ENCODE measurements at regions not wholly inside any gene's neighbourhood (a gene's known extent, or its start where the extent isn't known, plus 50 kb on each side); places are given as distances from the start of the nearest gene placed in this dataset.
A peak's percentile ranks its signal among the peaks of the same experiment; 100 is the strongest.

- DNase-seq (ENCODE audit: insufficient read length, low spot score) (no peak), FAIRE-seq (peak; percentile 51)
- TF ChIP-seq CTCF (IDR thresholded peaks at IDR 0.05; ENCODE audit: insufficient read depth, missing control alignments), result no peak
Observed at GRCh38 chr18:2027756-2028155, 543.5 kb downstream of the METTL4 start.

- no peak for TF ChIP-seq CTCF (IDR thresholded peaks at IDR 0.05; ENCODE audit: insufficient read depth, missing control alignments)
- no peak for FAIRE-seq
Observed at GRCh38 chr18:2028986-2029385, 542.3 kb downstream of the METTL4 start.

GRCh38 chr18:2030647-2031046 lies 540.7 kb downstream of the METTL4 start:
- DNase-seq (ENCODE audit: insufficient read length, low spot score) (no peak), FAIRE-seq (no peak)
- TF ChIP-seq CTCF (IDR thresholded peaks at IDR 0.05; ENCODE audit: insufficient read depth, missing control alignments), result no peak

More at GRCh38 chr18:2028986-2029385, 542.3 kb downstream of the METTL4 start:
- no peak for DNase-seq (ENCODE audit: insufficient read length, low spot score)

- TF ChIP-seq CTCF (IDR thresholded peaks at IDR 0.05; ENCODE audit: insufficient read depth, missing control alignments), result no peak
- no peak for FAIRE-seq
- DNase-seq (ENCODE audit: insufficient read length, low spot score), result no peak
Observed at GRCh38 chr18:2032036-2032435, 539.3 kb downstream of the METTL4 start.

- TF ChIP-seq CTCF (IDR thresholded peaks at IDR 0.05; ENCODE audit: insufficient read depth, missing control alignments), result no peak
- FAIRE-seq, result peak; percentile 25
- no peak for DNase-seq (ENCODE audit: insufficient read length, low spot score)
Observed at GRCh38 chr18:2035056-2035455, 536.2 kb downstream of the METTL4 start.

GRCh38 chr18:2036086-2036485 lies 535.2 kb downstream of the METTL4 start:
- no peak for TF ChIP-seq CTCF (IDR thresholded peaks at IDR 0.05; ENCODE audit: insufficient read depth, missing control alignments)
- DNase-seq (ENCODE audit: insufficient read length, low spot score) (no peak), FAIRE-seq (no peak)

GRCh38 chr18:2040279-2040678 lies 531.0 kb downstream of the METTL4 start:
- peak; percentile 41 for FAIRE-seq
- no peak for DNase-seq (ENCODE audit: insufficient read length, low spot score)
- TF ChIP-seq CTCF (IDR thresholded peaks at IDR 0.05; ENCODE audit: insufficient read depth, missing control alignments), result no peak

Measured in D721Med (cell line).